ENCODE measurements at regions not wholly inside any gene's neighbourhood (a gene's known extent, or its start where the extent isn't known, plus 50 kb on each side); places are given as distances from the start of the nearest gene placed in this dataset.

DNA sequence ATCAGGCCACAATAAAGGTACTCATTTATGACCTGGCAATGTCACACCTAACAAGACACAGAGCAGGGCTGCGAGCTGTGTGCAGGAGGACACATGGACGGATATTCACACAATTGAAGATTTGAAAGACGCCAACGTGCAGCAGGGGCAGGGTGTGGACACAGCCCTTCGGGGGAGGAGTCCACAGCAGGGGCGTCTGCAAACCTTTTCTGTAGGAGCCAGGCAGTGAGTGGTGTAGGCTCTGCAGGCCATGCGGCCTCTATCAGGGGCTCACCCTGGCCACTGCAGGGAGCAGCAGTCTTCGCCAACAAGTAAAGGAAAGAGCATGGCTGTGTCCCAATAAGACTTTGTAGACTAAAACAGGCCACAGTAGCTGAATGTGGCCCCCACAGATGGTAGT lies 125.7 kb upstream of the SNTG2 start:
- TF ChIP-seq, protein P1, sequence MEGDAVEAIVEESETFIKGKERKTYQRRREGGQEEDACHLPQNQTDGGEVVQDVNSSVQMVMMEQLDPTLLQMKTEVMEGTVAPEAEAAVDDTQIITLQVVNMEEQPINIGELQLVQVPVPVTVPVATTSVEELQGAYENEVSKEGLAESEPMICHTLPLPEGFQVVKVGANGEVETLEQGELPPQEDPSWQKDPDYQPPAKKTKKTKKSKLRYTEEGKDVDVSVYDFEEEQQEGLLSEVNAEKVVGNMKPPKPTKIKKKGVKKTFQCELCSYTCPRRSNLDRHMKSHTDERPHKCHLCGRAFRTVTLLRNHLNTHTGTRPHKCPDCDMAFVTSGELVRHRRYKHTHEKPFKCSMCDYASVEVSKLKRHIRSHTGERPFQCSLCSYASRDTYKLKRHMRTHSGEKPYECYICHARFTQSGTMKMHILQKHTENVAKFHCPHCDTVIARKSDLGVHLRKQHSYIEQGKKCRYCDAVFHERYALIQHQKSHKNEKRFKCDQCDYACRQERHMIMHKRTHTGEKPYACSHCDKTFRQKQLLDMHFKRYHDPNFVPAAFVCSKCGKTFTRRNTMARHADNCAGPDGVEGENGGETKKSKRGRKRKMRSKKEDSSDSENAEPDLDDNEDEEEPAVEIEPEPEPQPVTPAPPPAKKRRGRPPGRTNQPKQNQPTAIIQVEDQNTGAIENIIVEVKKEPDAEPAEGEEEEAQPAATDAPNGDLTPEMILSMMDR (IDR thresholded peaks at IDR 0.05; ENCODE audit: low read length): no peak
- TF ChIP-seq EZH2 (optimal IDR thresholded peaks at IDR 0.05; ENCODE audit: low read depth, low read length) (no peak), EZH2phosphoT487 (IDR thresholded peaks at IDR 0.05; ENCODE audit: low read length) (no peak)

All from MM.1S (cell line).